Epithelial cell of proximal tubule (primary cell): ENCODE measurements at regions not wholly inside any gene's neighbourhood (a gene's known extent, or its start where the extent isn't known, plus 50 kb on each side); places are given as distances from the start of the nearest gene placed in this dataset.

Experiments
- DNase-seq: peaks from one replicate; pipeline ENCODE4 v3.0.0-alpha.2; 2011; ENCODE audit warnings: low read depth
- H3K4me3 ChIP-seq: 2 replicates; pipeline ENCODE4 v1.5.1; 2011; ENCODE audit warnings: low read depth, mild to moderate bottlenecking, low read length
- TF ChIP-seq, protein P1 (sequence below): conservative IDR thresholded peaks from 2 replicates; pipeline ENCODE4 v1.5.1; 2012; ENCODE audit warnings: low read depth, mild to moderate bottlenecking, low read length

DNA sequence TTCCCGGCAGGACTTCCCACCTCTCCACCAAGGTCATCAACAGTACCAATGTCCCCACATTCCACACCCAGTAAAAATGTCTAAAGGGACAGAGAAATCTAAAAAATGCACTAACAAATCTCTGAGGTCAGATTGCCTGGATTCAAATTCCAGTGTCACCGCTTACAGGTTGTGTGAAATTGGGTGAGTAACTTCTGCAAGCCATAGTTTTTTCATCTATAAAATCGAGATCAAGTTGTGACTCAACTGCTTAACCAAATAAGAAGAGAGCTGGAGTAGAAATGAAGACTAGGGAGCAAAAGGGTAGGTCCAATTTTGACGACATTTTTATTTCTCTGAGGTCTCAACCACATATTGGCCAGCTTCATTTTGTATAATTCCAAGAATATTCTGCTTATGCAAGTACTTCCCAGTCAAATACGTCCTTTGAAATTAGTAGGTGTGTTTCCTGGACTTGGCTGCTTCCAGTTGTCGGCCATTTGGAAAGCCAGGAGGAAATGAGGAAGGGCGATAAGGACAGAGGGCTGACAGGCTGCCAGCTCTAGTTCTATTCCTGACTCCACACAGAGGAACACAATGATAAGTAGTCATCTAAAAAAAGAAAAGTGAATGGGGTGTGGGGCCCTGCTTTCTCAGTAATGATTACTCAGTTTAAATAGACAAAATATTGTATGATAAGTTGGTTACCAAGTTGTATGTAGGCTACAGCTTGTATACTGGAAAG is 57.7 kb upstream of the ZC3H11B start:
- no peak for DNase-seq
- TF ChIP-seq, protein P1, sequence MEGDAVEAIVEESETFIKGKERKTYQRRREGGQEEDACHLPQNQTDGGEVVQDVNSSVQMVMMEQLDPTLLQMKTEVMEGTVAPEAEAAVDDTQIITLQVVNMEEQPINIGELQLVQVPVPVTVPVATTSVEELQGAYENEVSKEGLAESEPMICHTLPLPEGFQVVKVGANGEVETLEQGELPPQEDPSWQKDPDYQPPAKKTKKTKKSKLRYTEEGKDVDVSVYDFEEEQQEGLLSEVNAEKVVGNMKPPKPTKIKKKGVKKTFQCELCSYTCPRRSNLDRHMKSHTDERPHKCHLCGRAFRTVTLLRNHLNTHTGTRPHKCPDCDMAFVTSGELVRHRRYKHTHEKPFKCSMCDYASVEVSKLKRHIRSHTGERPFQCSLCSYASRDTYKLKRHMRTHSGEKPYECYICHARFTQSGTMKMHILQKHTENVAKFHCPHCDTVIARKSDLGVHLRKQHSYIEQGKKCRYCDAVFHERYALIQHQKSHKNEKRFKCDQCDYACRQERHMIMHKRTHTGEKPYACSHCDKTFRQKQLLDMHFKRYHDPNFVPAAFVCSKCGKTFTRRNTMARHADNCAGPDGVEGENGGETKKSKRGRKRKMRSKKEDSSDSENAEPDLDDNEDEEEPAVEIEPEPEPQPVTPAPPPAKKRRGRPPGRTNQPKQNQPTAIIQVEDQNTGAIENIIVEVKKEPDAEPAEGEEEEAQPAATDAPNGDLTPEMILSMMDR: no peak
- no peak overlapping the region for H3K4me3 ChIP-seq

DNA sequence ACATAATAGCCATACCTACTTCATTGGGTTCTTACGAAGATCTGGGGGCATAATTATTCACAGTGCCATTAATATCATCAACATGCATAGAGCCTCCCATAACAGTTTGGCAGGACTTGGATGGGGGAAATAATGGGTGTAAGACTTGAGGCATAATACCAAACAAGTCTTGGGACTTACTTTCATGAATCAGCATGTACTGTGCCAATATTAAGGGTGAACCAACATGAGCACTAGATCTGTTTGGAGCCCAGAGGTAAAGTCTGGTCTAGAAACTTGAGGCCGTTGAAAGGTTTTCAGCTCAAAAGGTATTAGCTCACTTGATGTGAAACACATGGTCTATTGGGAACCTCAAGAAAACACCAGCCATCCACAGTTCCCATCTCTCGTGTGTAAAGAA is 56.7 kb upstream of the ZC3H11B start:
- no peak overlapping the region for H3K4me3 ChIP-seq
- no peak for DNase-seq
- TF ChIP-seq, protein P1: no peak

DNA sequence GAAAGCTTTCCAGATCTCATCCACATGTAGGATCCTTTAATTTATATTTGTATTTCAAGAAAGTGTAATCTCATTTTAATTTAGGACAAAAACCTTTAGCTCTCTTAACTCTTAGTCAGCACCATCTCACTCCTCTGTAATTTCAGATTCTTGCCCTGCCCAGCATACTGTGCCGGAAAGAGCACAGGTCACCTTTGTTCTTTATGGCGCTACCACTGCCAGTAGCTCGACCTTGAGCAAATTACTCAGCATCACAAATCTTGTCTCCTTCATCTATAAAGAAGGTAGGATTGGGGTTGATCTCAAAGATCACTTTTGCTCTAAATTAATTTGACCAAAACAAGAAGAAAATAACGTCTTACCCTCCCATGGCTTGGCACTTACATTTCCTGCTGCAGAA is 56.1 kb upstream of the ZC3H11B start:
- TF ChIP-seq, protein P1: no peak
- H3K4me3 ChIP-seq: no peak overlapping the region
- DNase-seq: no peak

DNA sequence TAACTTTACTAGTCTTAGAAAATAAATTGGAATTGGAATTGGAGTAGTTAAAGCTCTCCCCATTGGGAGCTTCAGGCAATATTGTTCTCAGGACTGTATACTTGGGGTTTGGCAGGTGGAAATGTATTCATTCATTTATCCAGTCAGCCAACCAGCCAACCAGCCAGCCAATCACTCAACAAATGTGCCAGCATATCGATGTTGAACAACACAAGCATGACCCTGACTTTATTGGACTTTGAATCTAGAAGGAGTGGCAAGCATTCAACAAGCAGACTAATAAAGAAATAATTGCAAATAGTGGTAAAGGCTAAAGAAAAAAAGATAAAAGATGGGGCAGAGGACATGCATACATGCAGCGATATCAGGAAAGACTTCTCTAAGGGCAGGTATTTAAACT is 55.5 kb upstream of the ZC3H11B start:
- TF ChIP-seq, protein P1: no peak
- H3K4me3 ChIP-seq: no peak overlapping the region
- no peak for DNase-seq

DNA sequence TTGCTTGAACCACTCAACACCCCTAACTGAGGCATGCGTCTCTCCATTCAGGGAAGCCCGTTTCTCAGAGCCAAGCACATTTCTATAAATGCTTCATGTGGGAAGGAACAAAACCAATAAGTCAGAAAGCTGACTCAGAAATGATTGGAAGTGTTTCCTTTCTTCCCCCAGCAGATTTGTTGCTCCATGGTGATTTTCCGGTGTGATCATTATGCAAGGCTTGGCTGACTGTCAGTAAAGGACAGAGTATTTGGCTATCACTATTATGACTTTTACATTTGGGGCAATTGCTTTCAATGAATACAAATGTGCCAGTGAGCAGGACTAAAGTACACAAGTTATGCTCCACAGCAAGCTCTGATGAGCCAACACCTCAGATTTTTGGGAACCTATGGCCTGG is 53.3 kb upstream of the ZC3H11B start:
- no peak for DNase-seq
- TF ChIP-seq, protein P1: no peak
- H3K4me3 ChIP-seq: no peak overlapping the region

DNA sequence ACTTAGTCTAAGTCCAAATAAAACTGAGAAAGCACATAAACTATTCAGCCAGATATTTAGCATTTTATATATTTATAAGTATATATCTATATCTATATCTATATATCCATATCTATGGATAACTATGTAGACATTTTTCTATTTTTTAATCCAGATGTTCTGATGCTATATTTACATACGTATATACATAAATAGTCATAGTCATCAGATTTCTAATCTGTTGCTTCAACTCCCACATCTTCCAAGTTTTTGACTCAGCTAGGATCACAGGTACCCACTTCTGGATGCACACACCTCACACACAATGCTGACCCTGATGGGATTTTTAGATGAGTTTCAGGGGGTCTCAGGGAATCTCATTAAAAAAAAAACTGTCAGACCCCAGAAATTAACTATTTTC is 52.2 kb upstream of the ZC3H11B start:
- no peak for DNase-seq
- no peak overlapping the region for H3K4me3 ChIP-seq
- TF ChIP-seq, protein P1: no peak
